ENCODE measurements at regions not wholly inside any gene's neighbourhood (a gene's known extent, or its start where the extent isn't known, plus 50 kb on each side); places are given as distances from the start of the nearest gene placed in this dataset.

GRCh38 chr2:150846691-150847090, 359.2 kb upstream of the RND3 start:
- 11% methylated on average over 1 of the region's 1 CpG for WGBS
- H3K27ac ChIP-seq (ENCODE audit: low read depth, low read length) = peak overlapping the region; percentile 52; the same call in 1 of the 2 replicates
- H3K9ac ChIP-seq (ENCODE audit: low read depth, low read length) = no peak overlapping the region
- no peak overlapping the region for H3K4me3 ChIP-seq (ENCODE audit: low read length)
- peaks cover 8% of the 10 kb centered on the region; the same call in 1 of the 2 replicates for H3K9me3 ChIP-seq (ENCODE audit: insufficient read depth, low read depth, low read length)
- peaks cover 29% of the 10 kb centered on the region for H3K4me1 ChIP-seq (ENCODE audit: insufficient read depth, low read length)
- H3K36me3 ChIP-seq (ENCODE audit: insufficient read depth, low read length) = no peaks in the 10 kb centered on the region
- no peaks in the 10 kb centered on the region for H3K27me3 ChIP-seq (ENCODE audit: insufficient read depth, low read length)

- Histone ChIP-seq H3K9ac (ENCODE audit: low read depth, low read length) (no peak overlapping the region), H3K4me3 (ENCODE audit: low read length) (no peak overlapping the region), H3K27ac (ENCODE audit: low read depth, low read length) (no peak overlapping the region), H3K9me3 (ENCODE audit: insufficient read depth, low read depth, low read length) (0 out of 2 replicates have a peak, but pooled peaks cover 2% of the 10 kb centered on the region), H3K27me3 (ENCODE audit: insufficient read depth, low read length) (no peaks in the 10 kb centered on the region), H3K36me3 (ENCODE audit: insufficient read depth, low read length) (no peaks in the 10 kb centered on the region), H3K4me1 (ENCODE audit: insufficient read depth, low read length) (no peaks in the 10 kb centered on the region)
- 98% methylated on average over 2 of the region's 2 CpGs for WGBS
Measured at GRCh38 chr2:150832686-150833085, 345.2 kb upstream of the RND3 start.

GRCh38 chr2:150824118-150824517, 336.7 kb upstream of the RND3 start:
- Histone ChIP-seq H3K4me1 (ENCODE audit: insufficient read depth, low read length) (no peaks in the 10 kb centered on the region), H3K36me3 (ENCODE audit: insufficient read depth, low read length) (no peaks in the 10 kb centered on the region), H3K27me3 (ENCODE audit: insufficient read depth, low read length) (no peaks in the 10 kb centered on the region), H3K9ac (ENCODE audit: low read depth, low read length) (no peak overlapping the region), H3K4me3 (ENCODE audit: low read length) (no peak overlapping the region), H3K9me3 (ENCODE audit: insufficient read depth, low read depth, low read length) (no peaks in the 10 kb centered on the region), H3K27ac (ENCODE audit: low read depth, low read length) (no peak overlapping the region)
- WGBS = 0% methylated on average over 1 of the region's 1 CpG

GRCh38 chr2:150817422-150817821, 330.0 kb upstream of the RND3 start:
- WGBS = 98% methylated on average over 2 of the region's 2 CpGs
- no peak overlapping the region for H3K4me3 ChIP-seq (ENCODE audit: low read length)

GRCh38 chr2:150812664-150813367, 325.3 kb upstream of the RND3 start:
- H3K4me3 ChIP-seq (ENCODE audit: low read length) = no peak overlapping the region
- no peaks in the 10 kb centered on the region for H3K4me1 ChIP-seq (ENCODE audit: insufficient read depth, low read length)
- H3K9ac ChIP-seq (ENCODE audit: low read depth, low read length) = no peak overlapping the region
- H3K27ac ChIP-seq (ENCODE audit: low read depth, low read length) = no peak overlapping the region
- no peaks in the 10 kb centered on the region for H3K27me3 ChIP-seq (ENCODE audit: insufficient read depth, low read length)
- H3K36me3 ChIP-seq (ENCODE audit: insufficient read depth, low read length) = no peaks in the 10 kb centered on the region
- no peaks in the 10 kb centered on the region for H3K9me3 ChIP-seq (ENCODE audit: insufficient read depth, low read depth, low read length)
- WGBS = no CpG with 5 or more reads among the region's 1 CpG

More at GRCh38 chr2:150817422-150817821, 330.0 kb upstream of the RND3 start:
- H3K4me1 ChIP-seq (ENCODE audit: insufficient read depth, low read length) = no peaks in the 10 kb centered on the region
- H3K27ac ChIP-seq (ENCODE audit: low read depth, low read length) = no peak overlapping the region
- no peaks in the 10 kb centered on the region for H3K27me3 ChIP-seq (ENCODE audit: insufficient read depth, low read length)
- H3K9ac ChIP-seq (ENCODE audit: low read depth, low read length) = no peak overlapping the region
- H3K36me3 ChIP-seq (ENCODE audit: insufficient read depth, low read length) = no peaks in the 10 kb centered on the region
- H3K9me3 ChIP-seq (ENCODE audit: insufficient read depth, low read depth, low read length) = no peaks in the 10 kb centered on the region

- H3K4me1 ChIP-seq (ENCODE audit: insufficient read depth, low read length) = no peaks in the 10 kb centered on the region
- no peak overlapping the region for H3K9ac ChIP-seq (ENCODE audit: low read depth, low read length)
- 95% methylated on average over 3 of the region's 3 CpGs for WGBS
- H3K4me3 ChIP-seq (ENCODE audit: low read length) = no peak overlapping the region
- H3K27me3 ChIP-seq (ENCODE audit: insufficient read depth, low read length) = no peaks in the 10 kb centered on the region
- no peaks in the 10 kb centered on the region for H3K9me3 ChIP-seq (ENCODE audit: insufficient read depth, low read depth, low read length)
- no peaks in the 10 kb centered on the region for H3K36me3 ChIP-seq (ENCODE audit: insufficient read depth, low read length)
- no peak overlapping the region for H3K27ac ChIP-seq (ENCODE audit: low read depth, low read length)
Measured at GRCh38 chr2:150812066-150812465, 324.6 kb upstream of the RND3 start.

- no peak overlapping the region for H3K4me3 ChIP-seq (ENCODE audit: low read length)
- H3K27me3 ChIP-seq (ENCODE audit: insufficient read depth, low read length) = no peaks in the 10 kb centered on the region
- H3K27ac ChIP-seq (ENCODE audit: low read depth, low read length) = no peak overlapping the region
- H3K36me3 ChIP-seq (ENCODE audit: insufficient read depth, low read length) = no peaks in the 10 kb centered on the region
- no peak overlapping the region for H3K9ac ChIP-seq (ENCODE audit: low read depth, low read length)
- WGBS = 93% methylated on average over 4 of the region's 5 CpGs
- H3K9me3 ChIP-seq (ENCODE audit: insufficient read depth, low read depth, low read length) = no peaks in the 10 kb centered on the region
- no peaks in the 10 kb centered on the region for H3K4me1 ChIP-seq (ENCODE audit: insufficient read depth, low read length)
Measured at GRCh38 chr2:150811259-150811855, 323.9 kb upstream of the RND3 start.

GRCh38 chr2:150809103-150809502, 321.6 kb upstream of the RND3 start:
- no peak overlapping the region for H3K27ac ChIP-seq (ENCODE audit: low read depth, low read length)
- WGBS = 91% methylated on average over 2 of the region's 2 CpGs
- H3K4me3 ChIP-seq (ENCODE audit: low read length) = no peak overlapping the region
- H3K9me3 ChIP-seq (ENCODE audit: insufficient read depth, low read depth, low read length) = no peaks in the 10 kb centered on the region
- no peaks in the 10 kb centered on the region for H3K36me3 ChIP-seq (ENCODE audit: insufficient read depth, low read length)
- no peaks in the 10 kb centered on the region for H3K27me3 ChIP-seq (ENCODE audit: insufficient read depth, low read length)
- no peaks in the 10 kb centered on the region for H3K4me1 ChIP-seq (ENCODE audit: insufficient read depth, low read length)
- no peak overlapping the region for H3K9ac ChIP-seq (ENCODE audit: low read depth, low read length)

- Histone ChIP-seq H3K4me1 (ENCODE audit: insufficient read depth, low read length) (no peaks in the 10 kb centered on the region), H3K27ac (ENCODE audit: low read depth, low read length) (no peak overlapping the region), H3K9ac (ENCODE audit: low read depth, low read length) (no peak overlapping the region), H3K36me3 (ENCODE audit: insufficient read depth, low read length) (no peaks in the 10 kb centered on the region), H3K4me3 (ENCODE audit: low read length) (no peak overlapping the region), H3K9me3 (ENCODE audit: insufficient read depth, low read depth, low read length) (0 out of 2 replicates have a peak, but pooled peaks cover 2% of the 10 kb centered on the region), H3K27me3 (ENCODE audit: insufficient read depth, low read length) (no peaks in the 10 kb centered on the region)
- 70% methylated on average over 4 of the region's 4 CpGs for WGBS
Measured at GRCh38 chr2:150806336-150806735, 318.9 kb upstream of the RND3 start.

- Histone ChIP-seq H3K36me3 (ENCODE audit: insufficient read depth, low read length) (no peaks in the 10 kb centered on the region), H3K27ac (ENCODE audit: low read depth, low read length) (no peak overlapping the region), H3K4me3 (ENCODE audit: low read length) (no peak overlapping the region), H3K9ac (ENCODE audit: low read depth, low read length) (no peak overlapping the region), H3K27me3 (ENCODE audit: insufficient read depth, low read length) (no peaks in the 10 kb centered on the region), H3K4me1 (ENCODE audit: insufficient read depth, low read length) (no peaks in the 10 kb centered on the region), H3K9me3 (ENCODE audit: insufficient read depth, low read depth, low read length) (0 out of 2 replicates have a peak, but pooled peaks cover 2% of the 10 kb centered on the region)
- WGBS = 80% methylated on average over 6 of the region's 6 CpGs
Measured at GRCh38 chr2:150803689-150804398, 316.4 kb upstream of the RND3 start.

GRCh38 chr2:150802635-150803034, 315.2 kb upstream of the RND3 start:
- 94% methylated on average over 1 of the region's 1 CpG for WGBS
- no peak overlapping the region for H3K27ac ChIP-seq (ENCODE audit: low read depth, low read length)
- no peaks in the 10 kb centered on the region for H3K4me1 ChIP-seq (ENCODE audit: insufficient read depth, low read length)
- 0 out of 2 replicates have a peak, but pooled peaks cover 2% of the 10 kb centered on the region for H3K9me3 ChIP-seq (ENCODE audit: insufficient read depth, low read depth, low read length)
- no peak overlapping the region for H3K9ac ChIP-seq (ENCODE audit: low read depth, low read length)
- H3K4me3 ChIP-seq (ENCODE audit: low read length) = no peak overlapping the region
- H3K27me3 ChIP-seq (ENCODE audit: insufficient read depth, low read length) = no peaks in the 10 kb centered on the region
- no peaks in the 10 kb centered on the region for H3K36me3 ChIP-seq (ENCODE audit: insufficient read depth, low read length)

All from HUES64 (cell line).